IMR-90 (cell line): ENCODE measurements at regions not wholly inside any gene's neighbourhood (a gene's known extent, or its start where the extent isn't known, plus 50 kb on each side); places are given as distances from the start of the nearest gene placed in this dataset.

Source experiments
- ATAC-seq: fragments of 200-7000 bp; cut with Tn5 transposase; 2 replicates; pipeline ENCODE4 v1.9.1; 2020; ENCODE audit warnings: low read depth, mild to moderate bottlenecking, moderate library complexity
- BruUV-seq: library from RNA; stranded (reverse); fragments of 400-500 nt; replicated peaks from 2 replicates; lab custom pipeline; 2021; lab: Mats Ljungman, UMichigan
- CTCF ChIA-PET: fragments of 300-600 bp; formaldehyde crosslinking; extraction: SDS; loops from one replicate; lab custom pipeline; 2021; ENCODE audit warnings: antibody characterized with exemption; lab: Yijun Ruan, JAX
- POLR2A ChIA-PET: fragments of 300-600 bp; sonication (Branson Sonifier 250); formaldehyde crosslinking; loops from one replicate; lab custom pipeline; 2022; ENCODE audit warnings: antibody characterized with exemption; ENCODE audit not compliant: unreplicated experiment; lab: Charles Lee
- DNase-seq: peaks from one replicate; pipeline ENCODE4 v3.0.0; 2013
- H2AFZ ChIP-seq: replicated peaks from 2 replicates; pipeline ENCODE3; 2013; ENCODE audit warnings: low read length, mild to moderate bottlenecking; ENCODE audit not compliant: poor library complexity
- H2AK5ac ChIP-seq: 2 replicates; pipeline ENCODE4 v1.6.1; 2013; ENCODE audit warnings: low read depth, low read length, inconsistent platforms
- H2AK9ac ChIP-seq: replicated peaks from 2 replicates; pipeline ENCODE3; 2013; ENCODE audit warnings: mild to moderate bottlenecking, low read depth, low read length, moderate library complexity; ENCODE audit not compliant: poor library complexity
- H2BK120ac ChIP-seq: 2 replicates; pipeline ENCODE4 v1.6.1; 2013; ENCODE audit warnings: low read depth, low read length, inconsistent platforms
- H2BK15ac ChIP-seq: 3 replicates; pipeline ENCODE4 v1.6.1; 2013; ENCODE audit warnings: low read depth, low read length, inconsistent platforms
- H2BK20ac ChIP-seq: 2 replicates; pipeline ENCODE4 v1.6.1; 2013; ENCODE audit warnings: low read depth, mild to moderate bottlenecking, inconsistent platforms, low read length, moderate library complexity
- H2BK5ac ChIP-seq: 2 replicates; pipeline ENCODE4 v1.6.1; 2013; ENCODE audit warnings: mild to moderate bottlenecking, low read depth, low read length, inconsistent platforms; ENCODE audit not compliant: poor library complexity, severe bottlenecking
- H3K14ac ChIP-seq: replicated peaks from 2 replicates; pipeline ENCODE4 v1.6.1; 2013; ENCODE audit warnings: low read depth, low read length, inconsistent platforms
- H3K18ac ChIP-seq: 2 replicates; pipeline ENCODE4 v1.6.1; 2013; ENCODE audit warnings: low read depth, low read length, control low read depth
- H3K23ac ChIP-seq: 2 replicates; pipeline ENCODE4 v1.6.1; 2013; ENCODE audit warnings: low read depth, low read length, inconsistent platforms
- H3K27ac ChIP-seq: 2 replicates; pipeline ENCODE4 v1.5.1; 2013; ENCODE audit warnings: mild to moderate bottlenecking, control low read depth, low read length; ENCODE audit not compliant: insufficient read depth
- H3K27me3 ChIP-seq: 2 replicates; pipeline ENCODE4 v1.6.1; 2013; ENCODE audit warnings: low read length; ENCODE audit not compliant: control insufficient read depth, insufficient read depth
- H3K36me3 ChIP-seq: 2 replicates; pipeline ENCODE4 v1.6.1; 2013; ENCODE audit warnings: low read length, mixed read lengths; ENCODE audit not compliant: control insufficient read depth, insufficient read depth
- H3K4ac ChIP-seq: 2 replicates; pipeline ENCODE4 v1.6.1; 2013; ENCODE audit warnings: low read depth, low read length, inconsistent platforms
- H3K4me1 ChIP-seq: 2 replicates; pipeline ENCODE4 v1.6.1; 2013; ENCODE audit warnings: low read length, mixed read lengths; ENCODE audit not compliant: control insufficient read depth, insufficient read depth
- H3K4me2 ChIP-seq: 2 replicates; pipeline ENCODE4 v1.6.1; 2013; ENCODE audit warnings: low read depth, mild to moderate bottlenecking, control low read depth, low read length, moderate library complexity
- H3K4me3 ChIP-seq: 2 replicates; pipeline ENCODE4 v1.5.1; 2013; ENCODE audit warnings: low read depth, mild to moderate bottlenecking, control low read depth, low read length, moderate library complexity; ENCODE audit not compliant: insufficient read depth
- H3K56ac ChIP-seq: 2 replicates; pipeline ENCODE4 v1.6.1; 2013; ENCODE audit warnings: low read length, inconsistent platforms; ENCODE audit not compliant: insufficient read depth; ENCODE audit errors: extremely low read depth
- H3K79me1 ChIP-seq, 2 experiments: 2 replicates each; pipeline ENCODE4 v1.6.1; 2013; ENCODE audit warnings: low read length in 2 of 2, inconsistent platforms in 1 of 2, low read depth in 1 of 2
- H3K9ac ChIP-seq: 2 replicates; pipeline ENCODE4 v1.6.1; 2013; ENCODE audit warnings: low read depth, low read length, control low read depth
- H3K9me1 ChIP-seq: 2 replicates; pipeline ENCODE4 v1.6.1; 2013; ENCODE audit warnings: low read length, inconsistent platforms; ENCODE audit not compliant: insufficient read depth
- H3K9me3 ChIP-seq: 2 replicates; pipeline ENCODE4 v1.6.1; 2013; ENCODE audit warnings: low read length; ENCODE audit not compliant: control insufficient read depth, insufficient read depth
- H4K20me1 ChIP-seq: 2 replicates; pipeline ENCODE4 v1.6.1; 2013; ENCODE audit warnings: low read length, inconsistent platforms; ENCODE audit not compliant: insufficient read depth
- H4K5ac ChIP-seq: 2 replicates; pipeline ENCODE4 v1.6.1; 2013; ENCODE audit warnings: mild to moderate bottlenecking, low read depth, low read length, control low read depth
- H4K8ac ChIP-seq, 2 experiments: 2 replicates each; pipeline ENCODE4 v1.6.1; 2013; ENCODE audit warnings: low read depth in 2 of 2, low read length in 2 of 2, control low read depth in 1 of 2, inconsistent platforms in 1 of 2
- H4K91ac ChIP-seq: 2 replicates; pipeline ENCODE4 v1.6.1; 2013; ENCODE audit warnings: low read depth, low read length, inconsistent platforms; ENCODE audit not compliant: insufficient read depth
- BHLHE40 ChIP-seq: fragments of 150-350 bp; IDR thresholded peaks from 2 replicates; pipeline ENCODE4 v1.6.1; 2016; ENCODE audit warnings: mild to moderate bottlenecking, low read depth, low read length
- CHD1 ChIP-seq: IDR thresholded peaks from 2 replicates; pipeline ENCODE4 v1.6.1; 2012; ENCODE audit warnings: low read depth, low read length, improper control_type of control experiment
- MAZ ChIP-seq: IDR thresholded peaks from 2 replicates; pipeline ENCODE4 v1.6.1; 2012; ENCODE audit warnings: low read depth, mild to moderate bottlenecking, low read length, improper control_type of control experiment, moderate library complexity, borderline replicate concordance
- MXI1 ChIP-seq: IDR thresholded peaks from 2 replicates; pipeline ENCODE4 v1.6.1; 2012; ENCODE audit warnings: low read depth, mild to moderate bottlenecking, low read length, moderate library complexity, borderline replicate concordance
- NFE2L2 ChIP-seq: fragments of 150-350 bp; IDR thresholded peaks from 2 replicates; pipeline ENCODE4 v1.6.1; 2016; ENCODE audit warnings: low read depth, mild to moderate bottlenecking, low read length
- POLR2A ChIP-seq: IDR thresholded peaks from 2 replicates; pipeline ENCODE4 v1.6.1; 2012; ENCODE audit warnings: mild to moderate bottlenecking, low read depth, low read length
- RAD21 ChIP-seq: IDR thresholded peaks from 2 replicates; pipeline ENCODE4 v1.6.1; 2012; ENCODE audit warnings: low read length, improper control_type of control experiment
- RCOR1 ChIP-seq: IDR thresholded peaks from 2 replicates; pipeline ENCODE4 v1.6.1; 2012; ENCODE audit warnings: mild to moderate bottlenecking, low read length, improper control_type of control experiment; ENCODE audit not compliant: insufficient replicate concordance
- RFX5 ChIP-seq: IDR thresholded peaks from 2 replicates; pipeline ENCODE4 v1.8.0; 2012; ENCODE audit warnings: low read depth, mild to moderate bottlenecking, low read length, moderate library complexity
- SMC3 ChIP-seq: fragments of 150-350 bp; IDR thresholded peaks from 2 replicates; pipeline ENCODE4 v1.6.1; 2016; ENCODE audit warnings: low read depth, mild to moderate bottlenecking, antibody characterized with exemption, low read length, moderate library complexity
- USF2 ChIP-seq: fragments of 150-350 bp; IDR thresholded peaks from 2 replicates; pipeline ENCODE4 v1.6.1; 2017; ENCODE audit warnings: mild to moderate bottlenecking, antibody characterized with exemption, low read length, low read depth
- WGBS, 2 experiments: methylation state at CpG; one replicate each; pipeline versions ENCODE4 v1.1.5 to v1.1.7; 2013; ENCODE audit warnings: missing lambda C conversion rate in 2 of 2; ENCODE audit not compliant: insufficient read length in 1 of 2; ENCODE audit errors: extremely low coverage in 2 of 2; 5-methylcytosine and 5-hydroxymethylcytosine counted together
- dilution Hi-C: fragments of 300-500 bp; cut with HindIII; formaldehyde crosslinking; loops from one replicate; pipeline ENCODE4 v1.14.3; 2018; ENCODE audit warnings: low sequenced_read_pairs; ENCODE audit not compliant: unreplicated experiment
- in situ Hi-C: fragments of 300-500 bp; cut with MboI; formaldehyde crosslinking; loops from 3 replicates; pipeline ENCODE4 v1.14.3; 2019; ENCODE audit warnings: low sequenced_read_pairs, inconsistent platforms, mixed read lengths
- intact Hi-C: fragments of 100-400 bp; cut with micrococcal nuclease; formaldehyde crosslinking; loops from 2 replicates; pipeline ENCODE4 v1.10.0; 2022
- TF ChIP-seq, protein P1 (sequence below): conservative IDR thresholded peaks from 2 replicates; pipeline ENCODE4 v1.5.1; 2012; ENCODE audit warnings: mild to moderate bottlenecking, low read depth, low read length, improper control_type of control experiment
- TF ChIP-seq, protein P2 (sequence below): fragments of 150-350 bp; IDR thresholded peaks from 2 replicates; pipeline ENCODE4 v1.6.1; 2016; ENCODE audit warnings: low read depth, mild to moderate bottlenecking, low read length, moderate library complexity, borderline replicate concordance

GRCh38 chr3:27591312-27592210, 107.4 kb upstream of the SLC4A7 start:
- intact Hi-C loops = no loop called here
- Histone ChIP-seq H3K27ac (peak overlapping the region; percentile 39; the same call in 1 of the 2 replicates), H2AK5ac (no peak overlapping the region), H3K27me3 (no peaks in the 10 kb centered on the region), H4K8ac (peak overlapping the region; percentile 15 to 65; a peak in 3 of 4 replicates), H3K4ac (peak overlapping the region; percentile 53; the same call in 1 of the 2 replicates), H2BK20ac (peak overlapping the region; percentile 80), H3K4me1 (peaks cover 10% of the 10 kb centered on the region), H2AFZ (peak overlapping the region; percentile 59), H3K14ac (peak overlapping the region; percentile 60; the same call in 1 of the 2 replicates), H2AK9ac (no peak overlapping the region), H2BK120ac (peak overlapping the region; percentile 76), H4K5ac (peak overlapping the region; percentile 75), H3K4me3 (no peak overlapping the region), H3K36me3 (no peaks in the 10 kb centered on the region), H3K9me3 (no peaks in the 10 kb centered on the region), H2BK5ac (peak overlapping the region; percentile 68), H3K56ac (peak overlapping the region; percentile 21; the same call in 1 of the 2 replicates), H3K18ac (peak overlapping the region; percentile 44; the same call in 1 of the 2 replicates), H4K91ac (no peak overlapping the region), H3K4me2 (peak overlapping the region; percentile 81), H3K9me1 (peaks cover 3% of the 10 kb centered on the region; the same call in 1 of the 2 replicates), H3K9ac (peak overlapping the region; percentile 13; the same call in 1 of the 2 replicates), H2BK15ac (peak overlapping the region; percentile 10; the same call in 1 of the 3 replicates), H4K20me1 (no peaks in the 10 kb centered on the region), H3K79me1 (no peaks in the 10 kb centered on the region), H3K23ac (peak overlapping the region; percentile 3; the same call in 1 of the 2 replicates)
- WGBS, 2 experiments = 0% methylated on average over 1 of the region's 7 CpGs; no CpG with 5 or more reads in 1 of the 2 experiments
- ChIA-PET CTCF (interaction anchor here (0.6 kb wide), 1 partner anchor 35 kb away, joined by 3 read pairs; no protein-coding TSS in a partner anchor), POLR2A (interaction anchor here (0.8 kb wide), 1 partner anchor 92 kb away, joined by 3 read pairs; no protein-coding TSS in a partner anchor)
- in situ Hi-C loops = no loop called here
- BruUV-seq = no TSS peak
- dilution Hi-C loops = no loop called here
- DNase-seq (peak; percentile 20), ATAC-seq (peak; percentile 19)
- TF ChIP-seq CHD1 (no peak), MAZ (no peak), MXI1 (no peak), BHLHE40 (no peak), USF2 (no peak), RCOR1 (no peak), RAD21 (no peak), SMC3 (no peak), NFE2L2 (no peak), POLR2A (no peak), RFX5 (no peak)
- TF ChIP-seq, protein P1, sequence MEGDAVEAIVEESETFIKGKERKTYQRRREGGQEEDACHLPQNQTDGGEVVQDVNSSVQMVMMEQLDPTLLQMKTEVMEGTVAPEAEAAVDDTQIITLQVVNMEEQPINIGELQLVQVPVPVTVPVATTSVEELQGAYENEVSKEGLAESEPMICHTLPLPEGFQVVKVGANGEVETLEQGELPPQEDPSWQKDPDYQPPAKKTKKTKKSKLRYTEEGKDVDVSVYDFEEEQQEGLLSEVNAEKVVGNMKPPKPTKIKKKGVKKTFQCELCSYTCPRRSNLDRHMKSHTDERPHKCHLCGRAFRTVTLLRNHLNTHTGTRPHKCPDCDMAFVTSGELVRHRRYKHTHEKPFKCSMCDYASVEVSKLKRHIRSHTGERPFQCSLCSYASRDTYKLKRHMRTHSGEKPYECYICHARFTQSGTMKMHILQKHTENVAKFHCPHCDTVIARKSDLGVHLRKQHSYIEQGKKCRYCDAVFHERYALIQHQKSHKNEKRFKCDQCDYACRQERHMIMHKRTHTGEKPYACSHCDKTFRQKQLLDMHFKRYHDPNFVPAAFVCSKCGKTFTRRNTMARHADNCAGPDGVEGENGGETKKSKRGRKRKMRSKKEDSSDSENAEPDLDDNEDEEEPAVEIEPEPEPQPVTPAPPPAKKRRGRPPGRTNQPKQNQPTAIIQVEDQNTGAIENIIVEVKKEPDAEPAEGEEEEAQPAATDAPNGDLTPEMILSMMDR = no peak
- TF ChIP-seq, protein P2, sequence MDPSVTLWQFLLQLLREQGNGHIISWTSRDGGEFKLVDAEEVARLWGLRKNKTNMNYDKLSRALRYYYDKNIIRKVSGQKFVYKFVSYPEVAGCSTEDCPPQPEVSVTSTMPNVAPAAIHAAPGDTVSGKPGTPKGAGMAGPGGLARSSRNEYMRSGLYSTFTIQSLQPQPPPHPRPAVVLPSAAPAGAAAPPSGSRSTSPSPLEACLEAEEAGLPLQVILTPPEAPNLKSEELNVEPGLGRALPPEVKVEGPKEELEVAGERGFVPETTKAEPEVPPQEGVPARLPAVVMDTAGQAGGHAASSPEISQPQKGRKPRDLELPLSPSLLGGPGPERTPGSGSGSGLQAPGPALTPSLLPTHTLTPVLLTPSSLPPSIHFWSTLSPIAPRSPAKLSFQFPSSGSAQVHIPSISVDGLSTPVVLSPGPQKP = no peak
